ENCODE measurements at regions not wholly inside any gene's neighbourhood (a gene's known extent, or its start where the extent isn't known, plus 50 kb on each side); places are given as distances from the start of the nearest gene placed in this dataset.

GRCh38 chr6:151738267-151738666 is 69.2 kb upstream of the ESR1 start:
- Histone ChIP-seq H3K36me3 (ENCODE audit: control insufficient read depth, insufficient read depth, low read length) (no peaks in the 10 kb centered on the region), H3K27ac (ENCODE audit: low read depth, low read length) (no peak overlapping the region), H3K4me3 (ENCODE audit: low read length) (no peak overlapping the region), H3K9ac (ENCODE audit: low read length) (no peak overlapping the region), H3K4me1 (ENCODE audit: control insufficient read depth, insufficient read depth, low read length) (no peaks in the 10 kb centered on the region), H3K27me3 (ENCODE audit: control insufficient read depth, insufficient read depth, low read length) (no peaks in the 10 kb centered on the region)

- no peaks in the 10 kb centered on the region for H3K36me3 ChIP-seq (ENCODE audit: control insufficient read depth, insufficient read depth, low read length)
- no peak overlapping the region for H3K4me3 ChIP-seq (ENCODE audit: low read length)
- H3K9ac ChIP-seq (ENCODE audit: low read length): no peak overlapping the region
- H3K4me1 ChIP-seq (ENCODE audit: control insufficient read depth, insufficient read depth, low read length): no peaks in the 10 kb centered on the region
- H3K27ac ChIP-seq (ENCODE audit: low read depth, low read length): no peak overlapping the region
- H3K27me3 ChIP-seq (ENCODE audit: control insufficient read depth, insufficient read depth, low read length): no peaks in the 10 kb centered on the region
These were observed 68.5 kb upstream of the ESR1 start for GRCh38 chr6:151738960-151739359.

GRCh38 chr6:151740820-151741219 is 66.7 kb upstream of the ESR1 start:
- Histone ChIP-seq H3K9ac (ENCODE audit: low read length) (no peak overlapping the region), H3K36me3 (ENCODE audit: control insufficient read depth, insufficient read depth, low read length) (no peaks in the 10 kb centered on the region), H3K4me3 (ENCODE audit: low read length) (no peak overlapping the region), H3K27ac (ENCODE audit: low read depth, low read length) (no peak overlapping the region), H3K27me3 (ENCODE audit: control insufficient read depth, insufficient read depth, low read length) (no peaks in the 10 kb centered on the region), H3K4me1 (ENCODE audit: control insufficient read depth, insufficient read depth, low read length) (no peaks in the 10 kb centered on the region)

DNA sequence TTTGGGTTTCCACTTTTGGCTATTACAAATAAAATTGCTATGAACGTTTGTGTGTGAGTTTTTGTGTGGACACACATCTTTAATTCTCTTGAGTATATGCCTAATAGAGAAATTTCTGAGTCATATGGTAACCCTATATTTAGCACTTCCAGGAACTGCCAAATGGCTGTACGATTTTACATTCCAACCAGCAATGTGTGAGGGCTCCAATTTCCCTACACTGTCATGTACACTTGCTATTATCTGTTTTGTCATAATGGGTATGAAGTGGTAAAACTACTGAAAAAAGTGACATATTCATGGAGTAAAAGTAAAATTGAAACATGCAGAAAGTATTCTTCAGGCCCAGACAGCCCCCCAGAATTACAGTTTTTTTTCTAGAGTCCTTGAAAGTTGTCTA is 59.6 kb upstream of the ESR1 start:
- Histone ChIP-seq H3K27ac (ENCODE audit: low read depth, low read length) (no peak overlapping the region), H3K9ac (ENCODE audit: low read length) (no peak overlapping the region), H3K4me3 (ENCODE audit: low read length) (no peak overlapping the region)

DNA sequence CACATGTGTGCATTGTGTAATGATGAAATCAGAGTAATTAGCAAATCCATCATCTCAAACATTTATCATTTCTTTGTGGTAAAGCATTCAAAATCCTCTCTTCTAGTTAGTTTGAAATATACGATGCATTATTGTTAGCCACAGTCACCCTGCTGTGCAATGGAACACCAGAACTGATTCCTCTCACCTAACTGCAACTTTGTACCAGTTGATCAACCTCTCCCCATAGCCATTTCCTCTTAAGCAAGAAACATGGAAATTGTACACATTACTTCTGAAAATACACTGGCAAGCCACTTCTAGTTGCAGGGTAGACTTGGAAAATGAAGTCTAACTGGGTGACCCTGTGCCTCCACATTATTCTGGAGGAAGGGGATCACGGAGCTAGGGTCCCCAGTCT is 58.1 kb upstream of the ESR1 start:
- Histone ChIP-seq H3K9ac (ENCODE audit: low read length) (no peak overlapping the region), H3K4me3 (ENCODE audit: low read length) (no peak overlapping the region), H3K4me1 (ENCODE audit: control insufficient read depth, insufficient read depth, low read length) (no peaks in the 10 kb centered on the region), H3K27ac (ENCODE audit: low read depth, low read length) (no peak overlapping the region), H3K27me3 (ENCODE audit: control insufficient read depth, insufficient read depth, low read length) (no peaks in the 10 kb centered on the region), H3K36me3 (ENCODE audit: control insufficient read depth, insufficient read depth, low read length) (no peaks in the 10 kb centered on the region)

More for the DNA sequence above, 59.6 kb upstream of the ESR1 start:
- H3K27me3 ChIP-seq (ENCODE audit: control insufficient read depth, insufficient read depth, low read length): no peaks in the 10 kb centered on the region
- no peaks in the 10 kb centered on the region for H3K4me1 ChIP-seq (ENCODE audit: control insufficient read depth, insufficient read depth, low read length)
- no peaks in the 10 kb centered on the region for H3K36me3 ChIP-seq (ENCODE audit: control insufficient read depth, insufficient read depth, low read length)

DNA sequence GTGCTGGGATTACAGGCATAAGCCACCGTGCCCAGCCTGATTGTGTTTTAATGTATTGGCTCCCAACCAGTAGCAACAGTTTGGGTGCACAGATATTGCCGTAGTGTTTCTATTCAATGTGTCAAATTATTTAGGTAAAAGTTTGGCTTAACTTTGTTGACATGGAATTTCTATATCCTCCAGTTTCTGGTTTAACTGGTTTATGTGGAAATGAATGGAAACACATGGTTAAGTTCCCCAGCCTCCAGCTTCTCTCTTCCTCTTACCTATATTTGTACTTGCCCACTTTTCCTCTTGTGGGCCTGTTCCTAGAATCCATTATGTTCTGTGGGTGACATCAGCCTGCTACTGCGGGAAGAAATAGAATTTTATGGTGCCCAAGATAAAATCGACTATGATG is 53.9 kb upstream of the ESR1 start:
- H3K36me3 ChIP-seq (ENCODE audit: control insufficient read depth, insufficient read depth, low read length): no peaks in the 10 kb centered on the region
- no peaks in the 10 kb centered on the region for H3K4me1 ChIP-seq (ENCODE audit: control insufficient read depth, insufficient read depth, low read length)
- H3K9ac ChIP-seq (ENCODE audit: low read length): no peak overlapping the region
- H3K4me3 ChIP-seq (ENCODE audit: low read length): no peak overlapping the region
- H3K27ac ChIP-seq (ENCODE audit: low read depth, low read length): no peak overlapping the region
- H3K27me3 ChIP-seq (ENCODE audit: control insufficient read depth, insufficient read depth, low read length): no peaks in the 10 kb centered on the region

DNA sequence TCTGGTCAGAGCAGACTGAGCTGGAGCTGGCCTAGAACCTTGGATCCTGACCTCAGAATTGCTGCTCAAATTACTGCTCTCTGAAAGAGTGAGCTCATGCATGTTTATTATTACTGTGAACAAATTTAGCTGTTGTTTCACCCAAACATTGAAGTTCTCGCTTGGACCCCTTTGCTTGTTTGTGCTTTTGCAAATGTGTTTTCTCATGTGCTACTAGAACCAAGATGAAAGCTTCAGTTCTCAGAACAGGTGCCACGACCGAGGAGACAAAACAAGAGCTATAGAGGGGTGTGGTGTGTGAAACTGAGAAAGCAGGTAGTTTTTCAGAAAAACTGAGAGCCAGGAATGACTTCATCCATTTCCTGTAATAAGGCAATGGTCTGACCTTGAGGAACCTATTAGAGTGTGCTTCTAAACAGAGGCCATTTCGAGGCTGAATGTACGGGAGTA is 50.0 kb upstream of the ESR1 start:
- Histone ChIP-seq H3K4me1 (ENCODE audit: control insufficient read depth, insufficient read depth, low read length) (no peaks in the 10 kb centered on the region), H3K27me3 (ENCODE audit: control insufficient read depth, insufficient read depth, low read length) (no peaks in the 10 kb centered on the region), H3K27ac (ENCODE audit: low read depth, low read length) (peak overlapping the region; percentile 43), H3K9ac (ENCODE audit: low read length) (no peak overlapping the region), H3K4me3 (ENCODE audit: low read length) (no peak overlapping the region), H3K36me3 (ENCODE audit: control insufficient read depth, insufficient read depth, low read length) (no peaks in the 10 kb centered on the region)
